ENCODE measurements at regions not wholly inside any gene's neighbourhood (a gene's known extent, or its start where the extent isn't known, plus 50 kb on each side); places are given as distances from the start of the nearest gene placed in this dataset.

DNA sequence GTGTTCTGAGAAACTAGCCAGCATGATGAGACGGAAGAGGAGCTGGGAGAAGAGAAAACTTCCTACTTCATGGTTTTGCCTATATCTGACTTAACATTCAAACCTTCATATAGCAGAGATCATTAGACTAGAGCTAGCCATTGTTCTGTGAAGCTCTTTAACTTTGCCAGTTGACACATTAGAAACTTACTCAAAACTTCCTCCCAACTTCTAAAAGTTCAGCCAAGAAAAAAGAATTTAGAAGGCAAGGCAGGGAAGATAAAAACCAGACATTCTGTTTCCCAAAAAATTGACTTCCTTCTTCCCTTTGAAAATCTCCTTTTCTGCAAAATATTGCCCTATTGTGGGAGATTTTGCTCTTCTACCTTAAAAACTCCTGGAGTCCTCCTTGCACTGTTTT lies 134.8 kb upstream of the UST start:
- ChIA-PET POLR2A (no interaction called here), CTCF (interaction anchor here (1.6 kb wide), 1 partner anchor 34 kb away, joined by 5 read pairs; no protein-coding TSS in a partner anchor)
- H3K4me1 ChIP-seq (ENCODE audit: control insufficient read depth, extremely low read depth, insufficient read depth, low read length): no peaks in the 10 kb centered on the region
- DNase-seq (ENCODE audit: low read depth, low spot score) (no peak), FAIRE-seq (no peak)
- no peak overlapping the region for H3K4me2 ChIP-seq (ENCODE audit: insufficient read depth, low read length)
- TF ChIP-seq MYC (IDR thresholded peaks at IDR 0.05; ENCODE audit: low read depth, low read length): no peak
- TF ChIP-seq GATA2 (IDR thresholded peaks at IDR 0.05; ENCODE audit: insufficient read depth, insufficient read length, low read depth, low read length): no peak
- no peak overlapping the region for H3K27ac ChIP-seq (ENCODE audit: insufficient read depth, low read depth, low read length)
- no peak overlapping the region for H3K9ac ChIP-seq (replicated peaks; ENCODE audit: extremely low read depth, insufficient read depth, low read length)
- H4K20me1 ChIP-seq (replicated peaks; ENCODE audit: control insufficient read depth, extremely low read depth, insufficient read depth, low read length): no peaks in the 10 kb centered on the region
- H3K79me2 ChIP-seq (ENCODE audit: control insufficient read depth, insufficient read depth, low read length): no peaks in the 10 kb centered on the region
- H3K9me3 ChIP-seq (replicated peaks; ENCODE audit: control insufficient read depth, insufficient read depth, low read length): no peaks in the 10 kb centered on the region
- intact Hi-C loops (cut with micrococcal nuclease): no loop called here
- H3K27me3 ChIP-seq (ENCODE audit: control insufficient read depth in 2 of 2, insufficient read depth in 2 of 2, low read length in 2 of 2): peaks cover 0 to 3% of the 10 kb centered on the region in 2 experiments
- H3K36me3 ChIP-seq (ENCODE audit: control insufficient read depth in 2 of 2, extremely low read depth in 1 of 2, insufficient read depth in 2 of 2, low read length in 2 of 2): no peaks in the 10 kb centered on the region
- dilution Hi-C loops (cut with MboI; ENCODE audit: extremely low pct_ligation_motif_present, low sequenced_read_pairs): no loop called here
- no peaks in the 10 kb centered on the region for H3K9me1 ChIP-seq (replicated peaks; ENCODE audit: control insufficient read depth, extremely low read depth, insufficient read depth, low read length)
- BruUV-seq (replicated peaks): no TSS peak
- no peak overlapping the region for H2AFZ ChIP-seq (ENCODE audit: low read depth, low read length)
- no peak overlapping the region for H3K4me3 ChIP-seq (replicated peaks in 1 of 3; ENCODE audit: insufficient read depth in 1 of 3, low read depth in 1 of 3, low read length in 3 of 3)

DNA sequence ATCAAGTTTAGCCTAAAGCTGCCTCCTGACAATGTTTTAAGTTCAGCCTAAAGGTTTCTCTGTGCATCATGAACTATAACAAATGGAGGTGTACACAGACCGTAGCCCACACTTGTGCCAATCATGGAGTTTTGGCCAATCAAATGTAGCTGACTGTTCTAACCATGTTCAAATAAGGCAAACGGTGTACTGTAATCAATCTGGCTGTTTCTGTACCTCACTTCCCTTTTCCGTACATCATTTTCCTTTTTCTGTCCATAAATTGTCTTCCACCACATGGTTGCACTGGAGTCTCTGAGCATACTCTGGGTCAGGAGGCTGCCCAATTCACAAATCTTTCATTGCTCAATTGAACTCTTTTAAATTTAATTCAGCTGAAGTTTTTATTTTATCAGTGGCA lies 132.2 kb upstream of the UST start:
- no peak for DNase-seq (ENCODE audit: low read depth, low spot score)
- no peaks in the 10 kb centered on the region for H3K9me3 ChIP-seq (replicated peaks; ENCODE audit: control insufficient read depth, insufficient read depth, low read length)
- no peaks in the 10 kb centered on the region for H4K20me1 ChIP-seq (replicated peaks; ENCODE audit: control insufficient read depth, extremely low read depth, insufficient read depth, low read length)
- H3K9me1 ChIP-seq (replicated peaks; ENCODE audit: control insufficient read depth, extremely low read depth, insufficient read depth, low read length): no peaks in the 10 kb centered on the region
- peak; percentile 64 for FAIRE-seq
- ChIA-PET POLR2A (no interaction called here), CTCF (interaction anchor here (1.3 kb wide), 1 partner anchor 8 kb away, joined by 4 read pairs; no protein-coding TSS in a partner anchor)
- H3K79me2 ChIP-seq (ENCODE audit: control insufficient read depth, insufficient read depth, low read length): no peaks in the 10 kb centered on the region
- H3K4me2 ChIP-seq (ENCODE audit: insufficient read depth, low read length): no peak overlapping the region
- no peak overlapping the region for H3K9ac ChIP-seq (replicated peaks; ENCODE audit: extremely low read depth, insufficient read depth, low read length)
- BruUV-seq (replicated peaks): no TSS peak
- dilution Hi-C loops (cut with MboI; ENCODE audit: extremely low pct_ligation_motif_present, low sequenced_read_pairs) (no loop called here), intact Hi-C loops (cut with micrococcal nuclease) (no loop called here)
- no peaks in the 10 kb centered on the region for H3K4me1 ChIP-seq (ENCODE audit: control insufficient read depth, extremely low read depth, insufficient read depth, low read length)
- H3K27me3 ChIP-seq (ENCODE audit: control insufficient read depth in 2 of 2, insufficient read depth in 2 of 2, low read length in 2 of 2): peaks cover 0 to 8% of the 10 kb centered on the region in 2 experiments
- H3K36me3 ChIP-seq (ENCODE audit: control insufficient read depth in 2 of 2, extremely low read depth in 1 of 2, insufficient read depth in 2 of 2, low read length in 2 of 2): no peaks in the 10 kb centered on the region
- H2AFZ ChIP-seq (ENCODE audit: low read depth, low read length): no peak overlapping the region
- no peak overlapping the region for H3K4me3 ChIP-seq (replicated peaks in 1 of 3; ENCODE audit: insufficient read depth in 1 of 3, low read depth in 1 of 3, low read length in 3 of 3)
- TF ChIP-seq, protein P1, sequence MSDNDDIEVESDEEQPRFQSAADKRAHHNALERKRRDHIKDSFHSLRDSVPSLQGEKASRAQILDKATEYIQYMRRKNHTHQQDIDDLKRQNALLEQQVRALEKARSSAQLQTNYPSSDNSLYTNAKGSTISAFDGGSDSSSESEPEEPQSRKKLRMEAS (IDR thresholded peaks at IDR 0.05; ENCODE audit: insufficient read depth, insufficient read length): no peak
- TF ChIP-seq EZH2 (IDR thresholded peaks at IDR 0.05; ENCODE audit: borderline replicate concordance, low read depth, low read length, severe bottlenecking): no peak
- no peak for TF ChIP-seq JUN (IDR thresholded peaks at IDR 0.05; ENCODE audit: borderline replicate concordance, insufficient read depth, insufficient read length, low read depth)
- TF ChIP-seq, protein P2, sequence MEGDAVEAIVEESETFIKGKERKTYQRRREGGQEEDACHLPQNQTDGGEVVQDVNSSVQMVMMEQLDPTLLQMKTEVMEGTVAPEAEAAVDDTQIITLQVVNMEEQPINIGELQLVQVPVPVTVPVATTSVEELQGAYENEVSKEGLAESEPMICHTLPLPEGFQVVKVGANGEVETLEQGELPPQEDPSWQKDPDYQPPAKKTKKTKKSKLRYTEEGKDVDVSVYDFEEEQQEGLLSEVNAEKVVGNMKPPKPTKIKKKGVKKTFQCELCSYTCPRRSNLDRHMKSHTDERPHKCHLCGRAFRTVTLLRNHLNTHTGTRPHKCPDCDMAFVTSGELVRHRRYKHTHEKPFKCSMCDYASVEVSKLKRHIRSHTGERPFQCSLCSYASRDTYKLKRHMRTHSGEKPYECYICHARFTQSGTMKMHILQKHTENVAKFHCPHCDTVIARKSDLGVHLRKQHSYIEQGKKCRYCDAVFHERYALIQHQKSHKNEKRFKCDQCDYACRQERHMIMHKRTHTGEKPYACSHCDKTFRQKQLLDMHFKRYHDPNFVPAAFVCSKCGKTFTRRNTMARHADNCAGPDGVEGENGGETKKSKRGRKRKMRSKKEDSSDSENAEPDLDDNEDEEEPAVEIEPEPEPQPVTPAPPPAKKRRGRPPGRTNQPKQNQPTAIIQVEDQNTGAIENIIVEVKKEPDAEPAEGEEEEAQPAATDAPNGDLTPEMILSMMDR (IDR thresholded peaks at IDR 0.05; ENCODE audit: extremely low read depth in 1 of 2, insufficient read depth in 1 of 2, low read depth in 1 of 2, low read length in 2 of 2): no peak
- TF ChIP-seq MYC (IDR thresholded peaks at IDR 0.05; ENCODE audit: low read depth, low read length): no peak
- TF ChIP-seq POLR2AphosphoS5 (IDR thresholded peaks at IDR 0.05; ENCODE audit: insufficient read depth, low read depth, low read length): no peak
- no peak for TF ChIP-seq FOS (IDR thresholded peaks at IDR 0.05; ENCODE audit: borderline replicate concordance, insufficient read depth, low read length)
- no peak for TF ChIP-seq POLR2A (IDR thresholded peaks at IDR 0.05; ENCODE audit: low read depth, low read length)
- TF ChIP-seq GATA2 (IDR thresholded peaks at IDR 0.05; ENCODE audit: insufficient read depth, insufficient read length, low read depth, low read length): no peak
- no peak overlapping the region for H3K27ac ChIP-seq (ENCODE audit: insufficient read depth, low read depth, low read length)
